HFF-Myc (cell line): ENCODE measurements at regions not wholly inside any gene's neighbourhood (a gene's known extent, or its start where the extent isn't known, plus 50 kb on each side); places are given as distances from the start of the nearest gene placed in this dataset.

Experiments
- DNase-seq: peaks from one replicate; pipeline ENCODE4 v3.0.0-alpha.2; 2011; ENCODE audit warnings: low read depth; ENCODE audit errors: extremely low read depth
- H3K4me3 ChIP-seq: replicated peaks from 2 replicates; pipeline ENCODE4 v1.5.1; 2011; ENCODE audit warnings: low read depth, mild to moderate bottlenecking, control low read depth, low read length
- TF ChIP-seq, protein P1 (sequence below): IDR thresholded peaks from 2 replicates; pipeline ENCODE4 v1.5.1; 2012; ENCODE audit warnings: mild to moderate bottlenecking, low read depth, low read length, control low read depth; ENCODE audit errors: missing control alignments

DNA sequence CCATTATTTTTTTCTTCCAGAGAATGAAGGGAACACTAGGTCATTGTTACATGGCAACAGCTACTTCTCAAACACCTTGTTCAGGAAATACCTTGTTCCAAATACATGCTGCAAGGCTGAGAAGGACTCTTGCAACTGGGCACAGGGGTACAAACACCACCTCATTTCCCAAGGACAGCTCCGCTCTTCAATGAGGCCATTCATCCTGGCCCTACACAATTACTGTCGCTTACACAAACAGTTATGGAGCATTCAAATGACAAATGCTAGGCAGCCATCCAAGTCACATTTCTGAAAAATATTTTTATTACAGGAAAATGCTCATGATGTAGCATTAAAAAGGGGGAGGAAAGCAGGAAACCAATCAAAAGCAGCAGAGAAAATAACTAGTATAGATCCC is 611.9 kb downstream of the DHX35 start:
- no peak overlapping the region for H3K4me3 ChIP-seq
- no peak for DNase-seq
- TF ChIP-seq, protein P1, sequence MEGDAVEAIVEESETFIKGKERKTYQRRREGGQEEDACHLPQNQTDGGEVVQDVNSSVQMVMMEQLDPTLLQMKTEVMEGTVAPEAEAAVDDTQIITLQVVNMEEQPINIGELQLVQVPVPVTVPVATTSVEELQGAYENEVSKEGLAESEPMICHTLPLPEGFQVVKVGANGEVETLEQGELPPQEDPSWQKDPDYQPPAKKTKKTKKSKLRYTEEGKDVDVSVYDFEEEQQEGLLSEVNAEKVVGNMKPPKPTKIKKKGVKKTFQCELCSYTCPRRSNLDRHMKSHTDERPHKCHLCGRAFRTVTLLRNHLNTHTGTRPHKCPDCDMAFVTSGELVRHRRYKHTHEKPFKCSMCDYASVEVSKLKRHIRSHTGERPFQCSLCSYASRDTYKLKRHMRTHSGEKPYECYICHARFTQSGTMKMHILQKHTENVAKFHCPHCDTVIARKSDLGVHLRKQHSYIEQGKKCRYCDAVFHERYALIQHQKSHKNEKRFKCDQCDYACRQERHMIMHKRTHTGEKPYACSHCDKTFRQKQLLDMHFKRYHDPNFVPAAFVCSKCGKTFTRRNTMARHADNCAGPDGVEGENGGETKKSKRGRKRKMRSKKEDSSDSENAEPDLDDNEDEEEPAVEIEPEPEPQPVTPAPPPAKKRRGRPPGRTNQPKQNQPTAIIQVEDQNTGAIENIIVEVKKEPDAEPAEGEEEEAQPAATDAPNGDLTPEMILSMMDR = no peak

DNA sequence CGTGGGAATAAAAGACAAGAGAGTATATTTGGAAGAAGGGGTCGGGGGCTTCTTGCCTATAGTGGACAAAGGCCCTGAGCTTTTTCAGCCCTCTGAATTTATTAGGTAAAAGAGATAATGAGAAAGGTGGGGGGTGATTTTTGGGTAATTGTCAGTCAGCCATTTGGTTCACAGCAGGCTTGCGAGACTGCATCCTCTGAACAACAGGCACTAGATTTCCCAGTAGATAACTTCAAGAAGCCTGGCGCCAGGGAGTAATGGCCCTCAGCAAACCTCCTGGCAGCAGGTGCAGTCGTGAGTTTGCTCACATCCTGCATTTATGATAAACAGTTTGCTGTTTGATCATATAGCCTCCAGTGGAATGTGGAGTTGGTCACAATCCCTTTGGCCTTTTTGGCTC is 609.0 kb downstream of the DHX35 start:
- DNase-seq = no peak
- TF ChIP-seq, protein P1 = no peak
- H3K4me3 ChIP-seq = no peak overlapping the region

DNA sequence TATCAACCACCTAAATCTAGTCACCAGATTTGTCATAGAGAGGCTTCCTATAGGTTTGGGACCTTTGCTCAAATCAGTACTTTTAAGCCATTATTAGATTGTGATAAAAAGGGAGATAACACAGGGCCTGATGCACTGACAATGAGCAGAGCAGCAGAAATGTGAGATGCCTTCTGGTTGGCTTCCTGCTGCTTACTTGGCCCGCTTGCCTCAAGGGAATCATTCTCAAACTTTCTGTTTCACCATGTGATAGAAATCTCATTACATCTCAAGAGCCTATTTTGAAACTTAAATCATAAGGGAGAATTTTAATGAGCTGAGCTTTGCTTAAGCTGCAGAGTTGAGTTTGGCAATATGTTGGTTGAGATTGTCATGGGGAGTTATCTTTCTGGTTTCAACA is 606.0 kb downstream of the DHX35 start:
- H3K4me3 ChIP-seq = no peak overlapping the region
- TF ChIP-seq, protein P1 = no peak

DNA sequence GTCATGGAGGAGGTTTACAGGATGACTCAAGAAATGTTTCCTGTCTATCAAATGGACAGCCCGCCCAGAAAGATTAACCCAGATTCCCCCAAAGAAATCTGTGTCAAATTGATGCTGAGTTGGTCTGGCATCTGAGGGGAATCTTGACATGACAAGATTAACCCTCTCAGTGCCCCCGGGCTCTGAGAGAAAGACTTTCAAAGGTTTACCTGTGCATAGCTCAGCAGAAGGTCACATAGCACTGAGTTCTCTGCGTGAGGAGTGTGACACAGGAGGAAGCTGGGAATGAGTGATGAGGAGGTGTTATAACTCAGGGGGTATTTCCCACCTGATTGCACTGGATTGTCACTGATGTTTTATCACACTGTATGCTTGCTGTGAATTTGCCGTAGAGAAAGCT is 601.2 kb downstream of the DHX35 start:
- DNase-seq = no peak
- H3K4me3 ChIP-seq = no peak overlapping the region
- TF ChIP-seq, protein P1 = no peak

More for the DNA sequence above, 606.0 kb downstream of the DHX35 start:
- no peak for DNase-seq

DNA sequence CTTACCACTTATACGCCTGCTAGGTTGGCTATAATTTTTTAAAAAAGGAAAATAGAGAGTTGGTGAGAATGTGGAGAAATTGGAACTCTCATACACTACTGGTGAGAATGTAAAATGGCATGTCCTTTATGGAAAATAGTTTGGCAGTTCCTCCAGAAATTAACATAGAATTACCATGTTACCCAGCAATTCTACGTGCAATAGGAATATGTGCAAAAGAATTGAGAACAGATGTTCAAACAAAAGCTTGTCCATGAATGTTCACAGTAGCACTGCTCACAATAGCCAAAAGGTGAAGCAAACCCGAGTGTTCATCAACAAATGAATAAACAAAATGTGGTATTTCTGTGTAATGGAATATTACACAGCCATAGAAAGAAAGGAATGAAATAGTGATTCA is 592.2 kb downstream of the DHX35 start:
- DNase-seq = no peak
- TF ChIP-seq, protein P1 = no peak
- H3K4me3 ChIP-seq = no peak overlapping the region

DNA sequence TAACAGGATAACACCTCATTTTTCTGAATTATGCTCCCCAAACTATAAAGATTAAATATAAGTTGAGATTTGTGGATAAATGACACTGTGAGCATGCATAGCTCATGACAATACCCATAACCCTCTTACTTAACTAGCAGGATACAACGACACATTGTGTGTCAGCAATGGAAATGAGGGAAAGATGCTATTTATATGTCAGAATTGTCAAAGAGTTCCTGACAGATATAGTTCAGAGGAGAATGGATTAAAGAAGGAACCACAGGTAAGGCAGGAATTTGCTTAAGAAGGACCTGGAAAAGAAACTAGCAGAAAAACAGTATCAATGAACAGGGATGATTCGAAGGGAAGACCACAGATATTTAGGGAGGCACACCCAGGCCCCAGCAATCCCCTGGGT is 591.0 kb downstream of the DHX35 start:
- DNase-seq = no peak
- H3K4me3 ChIP-seq = no peak overlapping the region
- TF ChIP-seq, protein P1 = no peak

DNA sequence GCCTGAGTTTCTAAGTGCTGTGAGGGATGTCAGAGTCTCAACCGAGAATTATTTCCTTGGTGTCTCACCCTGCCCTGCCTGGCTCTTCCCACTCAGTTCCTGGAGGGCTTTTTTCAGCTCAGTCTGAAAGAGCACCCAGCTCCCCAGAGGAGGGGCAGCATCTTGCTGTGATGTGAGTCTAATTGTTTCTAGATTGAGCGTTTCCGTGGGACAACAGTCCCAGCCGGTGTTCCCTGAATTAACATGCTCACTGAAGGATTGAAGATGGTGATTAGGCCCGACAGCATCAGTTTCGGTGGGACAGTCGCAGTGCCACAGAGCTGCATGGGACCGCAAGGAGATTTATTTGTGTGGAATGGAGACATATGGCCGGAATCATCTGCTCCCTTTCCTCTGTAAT is 587.6 kb downstream of the DHX35 start:
- TF ChIP-seq, protein P1 = no peak
- no peak overlapping the region for H3K4me3 ChIP-seq
- DNase-seq = no peak
